ENCODE measurements at regions not wholly inside any gene's neighbourhood (a gene's known extent, or its start where the extent isn't known, plus 50 kb on each side); places are given as distances from the start of the nearest gene placed in this dataset.
"Not testable (repeated sequence)": the region's sequence is repeated elsewhere in the genome, so short reads cannot be mapped to it uniquely, and the experiment has no call there.

DNA sequence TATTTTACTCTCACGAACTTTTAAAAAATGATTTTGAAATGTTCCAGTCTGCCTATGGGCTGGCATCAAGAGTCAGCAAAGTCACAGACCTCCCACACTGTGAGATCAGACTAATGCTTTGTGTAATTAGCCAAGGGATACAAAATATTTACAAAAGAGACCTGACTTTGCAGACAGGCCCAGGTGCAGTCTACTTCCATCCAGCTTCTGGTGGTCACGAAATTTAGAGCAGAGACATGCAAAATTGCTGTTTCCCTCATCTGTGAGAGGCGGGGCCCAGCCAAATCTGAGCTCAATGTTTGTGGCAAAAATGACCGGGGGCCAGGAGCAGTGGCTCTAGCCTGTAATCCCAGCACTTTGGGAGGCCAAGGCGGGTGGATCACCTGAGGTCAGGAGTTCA, 82.5 kb upstream of the PITRM1 start:
- no peaks in the 10 kb centered on the region for H3K36me3 Mint-ChIP-seq (ENCODE audit: low read depth)
- no peaks in the 10 kb centered on the region for H3K9me3 Mint-ChIP-seq
- H3K4me1 Mint-ChIP-seq (ENCODE audit: low read depth) = no peaks in the 10 kb centered on the region
- H3K27ac Mint-ChIP-seq = no peak overlapping the region
- H3K4me3 Mint-ChIP-seq = no peak overlapping the region
- H3K27me3 Mint-ChIP-seq (ENCODE audit: low read depth) = peaks cover 28% of the 10 kb centered on the region
- DNase-seq (ENCODE audit: low spot score) = no peak

DNA sequence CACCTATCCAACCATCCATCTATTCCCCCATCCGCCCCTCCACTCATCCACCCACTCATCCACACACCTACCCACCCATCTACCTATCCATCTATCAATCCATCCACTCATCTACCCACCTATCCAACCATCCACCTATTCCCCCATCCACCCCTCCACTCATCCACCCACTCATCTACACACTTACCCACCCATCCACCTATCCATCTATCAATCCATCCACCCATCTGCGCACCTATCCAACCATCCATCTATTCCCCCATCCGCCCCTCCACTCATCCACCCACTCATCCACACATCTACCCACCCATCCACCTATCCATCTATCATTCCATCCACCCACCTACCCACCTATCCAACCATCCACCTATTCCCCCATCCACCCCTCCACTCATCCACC, 81.4 kb upstream of the PITRM1 start:
- peaks cover 35% of the 10 kb centered on the region for H3K27me3 Mint-ChIP-seq (ENCODE audit: low read depth)
- H3K4me1 Mint-ChIP-seq (ENCODE audit: low read depth); DNase-seq (ENCODE audit: low spot score); H3K36me3 Mint-ChIP-seq (ENCODE audit: low read depth); H3K27ac Mint-ChIP-seq; H3K9me3 Mint-ChIP-seq; H3K4me3 Mint-ChIP-seq: not testable (repeated sequence)

DNA sequence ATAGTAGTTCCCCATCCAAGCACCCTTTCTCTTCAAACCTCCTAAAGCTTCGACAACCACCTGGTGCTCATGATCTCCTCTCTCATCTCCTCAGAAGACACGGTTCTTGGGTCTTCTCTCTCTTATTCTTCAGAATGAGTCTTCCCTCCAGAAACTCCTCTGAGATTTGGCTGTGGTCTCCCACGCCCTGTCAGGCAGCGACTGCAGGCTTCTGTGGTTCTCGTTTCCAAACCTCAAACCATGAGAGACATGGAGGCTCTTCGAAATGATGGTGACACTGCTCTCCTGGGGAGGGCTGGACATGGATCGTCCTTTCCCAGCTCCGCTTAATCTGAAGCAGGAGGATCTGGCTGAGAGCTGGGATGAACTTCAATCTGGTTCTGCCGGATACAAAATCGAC, 78.6 kb upstream of the PITRM1 start:
- Mint-ChIP-seq H3K9me3 (no peaks in the 10 kb centered on the region), H3K4me3 (no peak overlapping the region), H3K27ac (no peak overlapping the region), H3K27me3 (ENCODE audit: low read depth) (peaks cover 39% of the 10 kb centered on the region), H3K36me3 (ENCODE audit: low read depth) (no peaks in the 10 kb centered on the region), H3K4me1 (ENCODE audit: low read depth) (no peaks in the 10 kb centered on the region)
- no peak for DNase-seq (ENCODE audit: low spot score)

DNA sequence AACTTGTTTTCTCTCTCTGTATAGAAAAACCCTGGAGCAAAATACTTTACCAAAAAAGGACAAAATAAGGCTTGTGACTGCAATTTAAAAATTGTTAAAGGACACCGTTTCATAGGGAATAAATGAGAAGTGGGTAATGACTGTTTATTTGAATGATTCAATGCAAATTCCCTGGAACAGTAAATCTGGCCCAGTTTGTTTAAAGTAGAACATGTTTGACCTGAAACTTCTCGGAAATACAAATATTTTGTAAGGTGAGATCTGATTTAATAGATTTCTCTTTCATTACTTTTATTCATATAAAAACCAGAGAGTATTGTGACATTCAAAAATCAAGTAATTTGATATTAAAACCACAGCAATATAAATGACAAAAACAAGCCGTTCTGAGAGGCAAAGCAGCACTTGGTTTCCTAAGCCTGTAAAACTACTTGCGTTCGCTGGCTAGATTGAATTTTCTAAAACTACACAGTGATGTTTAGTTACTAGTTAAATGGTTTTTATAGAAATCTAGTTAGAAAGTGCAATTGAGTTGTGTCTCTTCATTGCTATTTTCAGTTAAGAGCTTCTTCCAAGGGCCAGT, 76.8 kb upstream of the PITRM1 start:
- DNase-seq (ENCODE audit: low spot score) = no peak
- H3K4me3 Mint-ChIP-seq = no peak overlapping the region
- no peaks in the 10 kb centered on the region for H3K9me3 Mint-ChIP-seq
- no peaks in the 10 kb centered on the region for H3K4me1 Mint-ChIP-seq (ENCODE audit: low read depth)
- no peak overlapping the region for H3K27ac Mint-ChIP-seq
- H3K36me3 Mint-ChIP-seq (ENCODE audit: low read depth) = no peaks in the 10 kb centered on the region
- H3K27me3 Mint-ChIP-seq (ENCODE audit: low read depth) = peaks cover 38% of the 10 kb centered on the region

DNA sequence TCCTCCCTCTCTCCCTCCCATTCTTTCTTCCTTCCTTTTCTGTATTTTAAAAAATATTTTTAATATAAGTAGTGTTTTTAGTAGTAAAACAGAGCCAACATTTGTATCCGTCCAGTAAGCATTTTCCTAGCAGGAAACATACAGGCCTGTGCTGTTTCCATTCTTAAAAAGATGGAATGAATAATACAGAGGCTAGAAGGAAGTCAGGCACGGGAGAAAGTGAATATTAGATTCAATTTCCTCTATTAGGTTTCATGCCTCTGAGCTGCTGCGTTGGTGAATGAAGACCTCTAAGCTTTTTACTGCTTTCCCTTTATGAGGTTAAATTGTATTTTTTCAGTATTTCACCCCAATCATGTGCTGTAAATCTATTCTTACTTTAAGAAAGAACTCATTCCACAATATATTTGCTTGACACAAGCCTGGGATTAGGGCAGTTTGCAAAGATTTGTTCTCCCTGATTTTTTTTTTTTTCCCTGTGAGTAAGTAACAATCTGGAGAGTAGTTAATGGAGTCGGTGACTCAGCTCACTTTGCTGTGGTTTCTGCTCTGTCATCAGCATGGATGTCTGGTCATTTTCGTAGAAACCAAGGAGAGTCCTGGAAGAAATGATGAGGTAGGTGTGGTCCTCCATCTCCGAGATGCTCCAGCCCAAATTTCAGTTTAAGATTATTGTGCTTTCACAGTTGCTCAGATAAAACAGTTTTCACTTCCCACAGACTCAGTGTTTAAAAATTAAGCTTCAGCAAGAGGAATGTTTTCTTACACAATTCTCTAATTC, 76.1 kb upstream of the PITRM1 start:
- no peaks in the 10 kb centered on the region for H3K4me1 Mint-ChIP-seq (ENCODE audit: low read depth)
- peaks cover 36% of the 10 kb centered on the region for H3K27me3 Mint-ChIP-seq (ENCODE audit: low read depth)

DNA sequence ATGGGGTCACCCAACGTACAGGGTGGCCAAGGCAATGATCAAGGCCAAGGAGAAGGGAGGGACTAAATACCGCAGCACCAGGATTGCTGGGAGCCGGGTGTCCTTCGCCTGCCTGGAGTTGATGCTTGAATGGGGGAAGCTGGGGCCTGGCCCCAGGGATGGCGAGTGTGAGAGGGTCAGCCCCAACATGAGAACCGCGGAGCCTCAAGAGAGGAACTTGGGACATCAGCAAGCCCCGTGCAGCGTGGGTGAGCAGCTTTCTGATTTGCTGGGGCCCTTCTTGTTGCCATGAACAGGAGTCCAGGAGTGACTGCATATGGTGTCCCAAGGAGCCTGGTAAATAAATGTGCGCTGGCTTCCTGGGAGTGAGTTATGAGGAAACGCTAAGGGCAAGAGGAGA, 72.8 kb upstream of the PITRM1 start:
- no peak for DNase-seq (ENCODE audit: low spot score)
- H3K9me3 Mint-ChIP-seq = no peaks in the 10 kb centered on the region
- H3K4me3 Mint-ChIP-seq = no peak overlapping the region
- H3K36me3 Mint-ChIP-seq (ENCODE audit: low read depth) = no peaks in the 10 kb centered on the region
- H3K4me1 Mint-ChIP-seq (ENCODE audit: low read depth) = no peaks in the 10 kb centered on the region
- H3K27me3 Mint-ChIP-seq (ENCODE audit: low read depth) = peaks cover 32% of the 10 kb centered on the region
- no peak overlapping the region for H3K27ac Mint-ChIP-seq

More for the DNA sequence above, 76.1 kb upstream of the PITRM1 start:
- Mint-ChIP-seq H3K27ac (no peak overlapping the region), H3K9me3 (no peaks in the 10 kb centered on the region), H3K4me3 (no peak overlapping the region), H3K36me3 (ENCODE audit: low read depth) (no peaks in the 10 kb centered on the region)
- no peak for DNase-seq (ENCODE audit: low spot score)

DNA sequence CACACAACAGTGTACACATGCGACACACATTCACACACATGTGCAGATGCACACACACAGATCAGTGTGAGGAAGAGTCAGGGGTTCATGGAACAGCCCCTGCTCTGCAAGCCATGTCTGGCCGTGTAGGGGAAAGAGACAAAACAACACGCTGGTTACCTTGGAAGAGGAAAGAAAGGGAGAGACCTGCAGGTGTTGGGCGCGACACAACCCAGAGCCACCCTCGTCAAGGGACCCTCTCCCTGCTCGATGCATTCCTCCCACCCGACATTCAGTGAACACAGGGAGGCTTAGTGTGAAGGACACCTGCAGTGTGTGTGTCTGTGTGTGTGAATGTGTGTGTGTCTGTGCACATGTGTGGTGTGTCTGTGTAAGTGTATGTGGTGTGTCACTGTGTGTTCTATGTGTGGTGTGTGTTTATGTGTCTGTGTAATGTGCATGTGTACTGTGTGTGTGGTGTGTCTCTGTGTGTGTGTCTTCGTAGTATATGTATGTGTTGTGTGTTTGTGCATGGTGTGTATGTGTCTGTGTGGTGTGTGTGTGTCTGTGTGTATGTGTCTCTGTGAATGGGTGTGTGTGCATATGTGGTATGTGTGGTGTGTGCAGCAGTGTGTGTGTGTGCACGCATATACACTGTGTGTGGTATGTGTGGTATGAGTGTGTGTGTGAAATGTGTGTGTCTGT, 69.5 kb upstream of the PITRM1 start:
- H3K36me3 Mint-ChIP-seq (ENCODE audit: low read depth) = no peaks in the 10 kb centered on the region
- H3K4me3 Mint-ChIP-seq = no peak overlapping the region
- H3K9me3 Mint-ChIP-seq = no peaks in the 10 kb centered on the region
- H3K4me1 Mint-ChIP-seq (ENCODE audit: low read depth) = peaks cover 2% of the 10 kb centered on the region
- peaks cover 31% of the 10 kb centered on the region for H3K27me3 Mint-ChIP-seq (ENCODE audit: low read depth)
- no peak overlapping the region for H3K27ac Mint-ChIP-seq
- no peak for DNase-seq (ENCODE audit: low spot score)

DNA sequence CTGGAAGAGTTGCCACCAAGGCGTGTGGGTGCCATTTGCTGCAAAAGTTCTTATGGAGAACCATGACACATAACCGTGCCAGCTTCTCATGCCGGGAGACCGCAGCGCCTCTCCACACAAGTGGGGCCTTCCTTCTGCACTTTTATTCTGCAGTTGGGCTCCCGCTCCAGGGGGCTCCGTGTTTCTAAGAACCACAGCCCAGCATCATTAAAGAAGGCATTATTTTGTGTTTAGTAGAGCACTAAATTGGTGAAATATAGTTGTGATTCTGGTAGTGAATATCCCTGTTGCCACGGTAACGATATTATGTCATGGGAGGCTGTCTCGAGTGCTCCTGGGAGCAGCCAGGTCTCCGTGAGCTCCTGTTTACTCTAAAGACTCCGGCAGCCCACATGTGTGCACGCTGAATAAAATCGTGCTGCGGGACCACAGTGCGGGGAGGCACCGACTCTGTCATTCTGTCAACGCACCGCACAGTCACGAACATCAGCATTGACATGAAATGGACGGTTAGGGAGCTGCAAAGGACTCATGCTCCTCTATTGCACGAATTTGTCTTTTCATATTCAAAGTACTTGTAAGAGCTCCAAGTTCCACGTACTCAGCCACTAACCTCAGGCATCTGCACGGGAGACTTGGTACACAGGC, 68.8 kb upstream of the PITRM1 start:
- H3K27ac Mint-ChIP-seq = no peak overlapping the region
- H3K4me3 Mint-ChIP-seq = no peak overlapping the region

DNA sequence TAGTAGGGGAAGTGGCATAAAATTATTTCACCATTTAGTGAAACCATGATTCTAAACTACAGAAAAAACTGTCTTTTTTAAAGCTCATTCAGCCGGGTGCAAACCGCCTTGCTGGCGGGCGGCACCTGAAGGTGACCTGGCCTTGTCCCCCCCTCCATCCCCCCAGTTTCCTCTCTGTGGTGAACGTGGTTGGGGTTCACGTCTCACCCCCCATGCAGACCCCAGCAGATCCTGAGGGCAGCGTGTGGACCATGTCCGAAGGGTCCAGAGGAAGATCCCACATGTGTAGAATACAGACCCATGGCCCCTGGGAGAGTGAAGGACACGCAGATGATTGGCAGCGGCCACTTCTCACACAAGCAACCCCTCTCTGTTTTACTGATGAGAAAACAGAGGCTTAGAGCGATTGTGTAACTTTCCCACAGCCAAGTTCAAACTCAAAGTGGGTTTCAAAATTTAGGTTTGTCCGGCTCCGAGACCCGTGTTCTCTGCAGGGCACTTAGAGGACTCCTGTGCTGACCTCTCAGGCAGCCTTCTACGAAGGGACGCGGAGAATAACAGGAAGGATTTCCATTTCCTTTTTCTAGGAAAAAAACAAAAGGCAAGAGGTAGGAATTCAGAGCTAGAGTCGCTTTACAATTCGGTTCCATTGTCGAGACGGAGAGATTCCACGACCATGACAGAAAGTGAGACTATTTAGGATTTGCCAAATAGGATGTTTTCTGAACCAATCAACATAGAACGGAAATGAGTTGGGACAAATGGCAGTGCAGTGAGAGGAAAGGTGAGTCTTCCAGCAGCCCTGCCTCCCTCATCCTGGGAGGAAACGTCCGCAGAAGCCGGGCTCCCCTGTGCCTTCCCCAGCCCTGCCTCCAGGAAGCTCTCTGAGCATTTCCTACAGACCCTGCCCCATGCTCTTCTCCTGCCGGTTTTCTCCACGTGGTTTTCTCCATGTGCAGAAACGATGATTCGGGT, 67.6 kb upstream of the PITRM1 start:
- H3K27me3 Mint-ChIP-seq (ENCODE audit: low read depth) = peaks cover 35% of the 10 kb centered on the region
- no peak for DNase-seq (ENCODE audit: low spot score)
- no peak overlapping the region for H3K27ac Mint-ChIP-seq
- no peaks in the 10 kb centered on the region for H3K9me3 Mint-ChIP-seq
- no peaks in the 10 kb centered on the region for H3K36me3 Mint-ChIP-seq (ENCODE audit: low read depth)
- H3K4me1 Mint-ChIP-seq (ENCODE audit: low read depth) = peaks cover 2% of the 10 kb centered on the region
- no peak overlapping the region for H3K4me3 Mint-ChIP-seq

More for the DNA sequence above, 68.8 kb upstream of the PITRM1 start:
- Mint-ChIP-seq H3K36me3 (ENCODE audit: low read depth) (no peaks in the 10 kb centered on the region), H3K27me3 (ENCODE audit: low read depth) (peaks cover 35% of the 10 kb centered on the region), H3K4me1 (ENCODE audit: low read depth) (peaks cover 2% of the 10 kb centered on the region), H3K9me3 (no peaks in the 10 kb centered on the region)
- no peak for DNase-seq (ENCODE audit: low spot score)

DNA sequence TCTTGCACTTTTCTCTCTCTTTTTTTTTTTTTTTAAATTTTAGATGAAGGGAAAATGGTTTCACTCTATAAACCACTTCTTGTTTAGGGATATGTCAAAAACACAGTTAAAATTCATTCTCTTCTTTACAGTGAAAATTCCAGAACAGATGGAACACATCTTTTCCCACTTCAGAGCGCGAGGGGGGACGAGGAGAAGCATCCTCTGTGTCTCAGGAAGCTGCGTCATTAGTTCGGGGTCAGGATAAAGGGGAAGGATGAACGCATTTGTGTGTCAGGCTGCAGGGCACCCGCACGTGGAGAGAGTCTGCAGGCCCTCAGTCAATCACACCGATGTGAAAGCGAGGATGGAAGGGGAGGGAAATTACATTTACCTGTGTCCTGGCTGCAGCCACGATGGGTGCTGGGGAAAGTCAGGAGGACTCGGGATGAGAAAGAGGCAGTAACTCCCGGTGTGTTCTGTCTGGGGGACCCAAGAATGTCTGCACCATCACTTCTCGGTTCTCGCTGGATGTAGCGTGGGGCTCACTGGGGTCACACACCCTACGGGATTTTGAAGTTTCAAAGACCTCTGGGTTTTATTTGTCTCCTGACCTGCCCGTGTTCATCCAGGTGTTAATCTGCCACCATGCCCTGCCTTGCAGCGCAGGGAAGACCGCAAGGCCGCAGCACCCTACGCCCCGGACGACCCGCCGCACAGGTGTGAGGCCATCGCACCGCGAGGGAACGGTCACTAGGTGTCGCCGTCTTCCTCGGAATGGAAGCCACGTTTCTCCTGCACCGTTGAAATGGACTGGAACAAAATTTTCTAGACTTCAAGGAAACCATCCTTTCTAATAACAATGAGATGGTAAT, 66.7 kb upstream of the PITRM1 start:
- Mint-ChIP-seq H3K27ac (no peak overlapping the region), H3K4me3 (no peak overlapping the region), H3K36me3 (ENCODE audit: low read depth) (no peaks in the 10 kb centered on the region), H3K9me3 (no peaks in the 10 kb centered on the region), H3K4me1 (ENCODE audit: low read depth) (peaks cover 2% of the 10 kb centered on the region), H3K27me3 (ENCODE audit: low read depth) (peaks cover 35% of the 10 kb centered on the region)
- peak; percentile 40 for DNase-seq (ENCODE audit: low spot score)

DNA sequence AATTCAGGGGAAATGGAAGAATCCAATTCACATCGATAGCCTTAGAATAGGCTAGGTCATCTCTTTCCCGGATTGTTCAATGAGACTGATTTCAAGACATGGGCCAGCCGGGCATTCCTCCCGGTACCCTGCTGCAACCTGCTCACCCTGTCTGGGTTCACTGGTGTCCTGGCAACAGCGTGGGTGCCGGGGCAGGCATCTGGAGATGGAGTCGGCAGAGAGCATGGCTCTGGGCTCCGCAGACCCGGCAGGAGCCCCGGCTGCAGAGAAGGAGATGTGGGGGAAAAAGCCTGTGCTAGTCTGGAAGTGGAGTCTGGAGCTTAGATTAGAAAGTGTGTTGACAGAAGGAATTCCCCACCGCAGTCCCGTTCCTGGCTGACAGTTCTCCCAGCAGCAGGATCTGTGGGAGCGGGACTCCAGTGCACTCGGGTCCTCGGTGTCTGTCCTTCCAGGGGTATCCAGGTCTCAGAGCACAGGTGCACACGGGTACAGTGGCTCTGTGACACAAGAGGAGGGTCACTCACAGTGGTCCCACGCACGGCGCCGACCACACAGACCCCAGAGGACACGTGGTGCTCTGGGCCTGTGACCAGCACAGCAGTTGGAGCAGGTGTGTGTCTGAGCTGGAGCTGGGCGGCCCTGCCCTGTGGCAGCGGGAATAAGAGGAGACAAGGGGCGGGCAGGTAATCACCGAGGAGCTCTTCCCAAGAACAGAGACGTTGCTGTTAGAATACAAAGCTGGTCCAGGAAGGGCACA, 65.7 kb upstream of the PITRM1 start:
- Mint-ChIP-seq H3K4me3 (no peak overlapping the region), H3K9me3 (no peaks in the 10 kb centered on the region), H3K36me3 (ENCODE audit: low read depth) (no peaks in the 10 kb centered on the region), H3K27me3 (ENCODE audit: low read depth) (peaks cover 33% of the 10 kb centered on the region), H3K4me1 (ENCODE audit: low read depth) (peaks cover 2% of the 10 kb centered on the region), H3K27ac (no peak overlapping the region)
- no peak for DNase-seq (ENCODE audit: low spot score)

DNA sequence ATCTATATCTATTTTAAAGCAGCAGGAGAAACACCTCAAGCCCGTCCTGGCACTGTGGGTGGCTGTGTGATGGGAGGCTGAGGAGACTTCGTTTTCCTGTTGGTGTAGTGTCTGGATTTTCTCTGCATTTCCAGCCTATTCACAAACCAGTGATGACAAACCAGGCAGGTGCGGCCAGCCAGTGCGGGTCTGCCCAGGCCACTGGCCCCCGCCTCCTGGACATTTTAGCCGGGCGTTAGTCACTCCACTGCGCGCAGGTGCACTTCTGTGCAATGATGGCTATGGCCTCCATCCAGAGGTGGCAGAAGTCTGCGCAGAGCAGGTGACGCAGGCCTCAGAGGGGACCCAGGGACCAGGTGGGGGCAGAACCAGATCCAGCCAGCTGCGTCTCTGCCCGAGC, 64.9 kb upstream of the PITRM1 start:
- no peak for DNase-seq (ENCODE audit: low spot score)
- no peaks in the 10 kb centered on the region for H3K36me3 Mint-ChIP-seq (ENCODE audit: low read depth)
- no peak overlapping the region for H3K4me3 Mint-ChIP-seq
- no peaks in the 10 kb centered on the region for H3K9me3 Mint-ChIP-seq
- peaks cover 39% of the 10 kb centered on the region for H3K27me3 Mint-ChIP-seq (ENCODE audit: low read depth)
- H3K27ac Mint-ChIP-seq = no peak overlapping the region
- peaks cover 2% of the 10 kb centered on the region for H3K4me1 Mint-ChIP-seq (ENCODE audit: low read depth)
